ENCODE measurements at regions not wholly inside any gene's neighbourhood (a gene's known extent, or its start where the extent isn't known, plus 50 kb on each side); places are given as distances from the start of the nearest gene placed in this dataset.

DNA sequence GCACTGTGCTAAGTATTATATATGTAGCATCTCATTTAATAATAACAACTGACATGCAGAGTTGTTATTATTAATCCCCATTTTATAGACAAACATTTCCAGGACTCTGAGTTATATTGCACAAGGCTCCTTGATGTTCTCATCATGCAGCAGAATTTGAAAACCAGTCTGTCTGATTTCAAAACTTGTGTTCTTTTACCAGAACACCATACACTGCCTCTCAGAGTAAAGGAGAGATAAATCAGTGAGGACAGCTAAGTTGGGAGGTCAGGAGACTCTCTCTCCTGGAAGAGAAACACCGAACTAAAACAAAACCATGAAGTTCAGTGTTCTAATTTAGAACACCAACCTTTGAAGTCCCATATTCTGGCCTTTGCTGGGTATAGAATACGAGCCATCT is 92.7 kb upstream of the TNC start:
- TF ChIP-seq GATA3 (IDR thresholded peaks at IDR 0.05; ENCODE audit: low read depth, low read length) = no peak
- no peak for TF ChIP-seq GATA2 (IDR thresholded peaks at IDR 0.05; ENCODE audit: low read depth, low read length)

All from SH-SY5Y (cell line).